SJSA1 (cell line): ENCODE measurements at regions not wholly inside any gene's neighbourhood (a gene's known extent, or its start where the extent isn't known, plus 50 kb on each side); places are given as distances from the start of the nearest gene placed in this dataset.

Source experiments
- DNase-seq, 2 experiments: peaks; one replicate each; pipeline ENCODE4 v3.0.0-alpha.2; 2015 to 2020; ENCODE audit warnings: low spot score in 2 of 2, low read depth in 1 of 2
- H3K27ac ChIP-seq: fragments of 250-450 bp; sonication (Bioruptor Pico); 2 replicates; pipeline ENCODE4 v1.5.1; 2020; ENCODE audit warnings: mild to moderate bottlenecking, moderate library complexity
- H3K27me3 ChIP-seq: fragments of 250-450 bp; sonication (Bioruptor Pico); replicated peaks from 2 replicates; pipeline ENCODE4 v1.5.1; 2020; ENCODE audit warnings: mild to moderate bottlenecking, moderate library complexity
- H3K36me3 ChIP-seq: fragments of 250-450 bp; sonication (Bioruptor Pico); 2 replicates; pipeline ENCODE4 v1.5.1; 2020; ENCODE audit warnings: mild to moderate bottlenecking
- H3K4me1 ChIP-seq: fragments of 250-450 bp; sonication (Bioruptor Pico); replicated peaks from 2 replicates; pipeline ENCODE4 v1.6.1; 2021; ENCODE audit warnings: mild to moderate bottlenecking
- H3K4me3 ChIP-seq: fragments of 250-450 bp; sonication (Bioruptor Pico); 2 replicates; pipeline ENCODE4 v1.5.1; 2020; ENCODE audit warnings: mild to moderate bottlenecking
- H3K9me3 ChIP-seq: fragments of 250-450 bp; sonication (Bioruptor Pico); replicated peaks from 2 replicates; pipeline ENCODE4 v1.5.1; 2020; ENCODE audit warnings: mild to moderate bottlenecking

GRCh38 chr11:92306966-92307510 lies 82.4 kb downstream of the FAT3 start:
- no peaks in the 10 kb centered on the region for H3K9me3 ChIP-seq
- no peak overlapping the region for H3K27ac ChIP-seq
- H3K4me3 ChIP-seq = no peak overlapping the region
- peaks cover 9% of the 10 kb centered on the region for H3K4me1 ChIP-seq
- no peak for DNase-seq
- no peaks in the 10 kb centered on the region for H3K27me3 ChIP-seq
- no peaks in the 10 kb centered on the region for H3K36me3 ChIP-seq

GRCh38 chr11:92308366-92308765 lies 83.7 kb downstream of the FAT3 start:
- DNase-seq = no peak
- Histone ChIP-seq H3K4me3 (no peak overlapping the region), H3K27ac (no peak overlapping the region), H3K36me3 (no peaks in the 10 kb centered on the region), H3K27me3 (no peaks in the 10 kb centered on the region), H3K4me1 (0 out of 2 replicates have a peak, but pooled peaks cover under 1% of the 10 kb centered on the region), H3K9me3 (no peaks in the 10 kb centered on the region)

GRCh38 chr11:92311616-92312449 lies 87.2 kb downstream of the FAT3 start:
- DNase-seq = no peak
- no peaks in the 10 kb centered on the region for H3K27me3 ChIP-seq
- no peak overlapping the region for H3K4me3 ChIP-seq
- peaks cover 15% of the 10 kb centered on the region for H3K4me1 ChIP-seq
- H3K27ac ChIP-seq = no peak overlapping the region
- H3K9me3 ChIP-seq = no peaks in the 10 kb centered on the region
- H3K36me3 ChIP-seq = no peaks in the 10 kb centered on the region

- peak in 1 of 2 experiments; percentile 15 for DNase-seq
- Histone ChIP-seq H3K4me1 (peaks cover 15% of the 10 kb centered on the region), H3K9me3 (no peaks in the 10 kb centered on the region), H3K27ac (0 out of 2 replicates have a peak overlapping the region, but pooled peaks have one; percentile 10), H3K4me3 (no peak overlapping the region), H3K27me3 (no peaks in the 10 kb centered on the region), H3K36me3 (no peaks in the 10 kb centered on the region)
These were observed 89.2 kb downstream of the FAT3 start for GRCh38 chr11:92313784-92314183.

GRCh38 chr11:92314499-92314898 lies 89.9 kb downstream of the FAT3 start:
- no peak overlapping the region for H3K4me3 ChIP-seq
- H3K4me1 ChIP-seq = peaks cover 15% of the 10 kb centered on the region
- 0 out of 2 replicates have a peak overlapping the region, but pooled peaks have one; percentile 10 for H3K27ac ChIP-seq
- no peak for DNase-seq
- H3K36me3 ChIP-seq = no peaks in the 10 kb centered on the region
- H3K27me3 ChIP-seq = no peaks in the 10 kb centered on the region
- no peaks in the 10 kb centered on the region for H3K9me3 ChIP-seq

GRCh38 chr11:92316106-92316809 lies 91.6 kb downstream of the FAT3 start:
- no peak overlapping the region for H3K27ac ChIP-seq

GRCh38 chr11:92317222-92317621 lies 92.6 kb downstream of the FAT3 start:
- Histone ChIP-seq H3K9me3 (no peaks in the 10 kb centered on the region), H3K4me1 (peaks cover 21% of the 10 kb centered on the region), H3K27ac (no peak overlapping the region), H3K36me3 (no peaks in the 10 kb centered on the region), H3K4me3 (no peak overlapping the region), H3K27me3 (no peaks in the 10 kb centered on the region)
- no peak for DNase-seq

More at GRCh38 chr11:92316106-92316809, 91.6 kb downstream of the FAT3 start:
- Histone ChIP-seq H3K4me3 (no peak overlapping the region), H3K27me3 (no peaks in the 10 kb centered on the region), H3K36me3 (no peaks in the 10 kb centered on the region), H3K4me1 (peaks cover 15% of the 10 kb centered on the region), H3K9me3 (no peaks in the 10 kb centered on the region)
- no peak for DNase-seq

- no peaks in the 10 kb centered on the region for H3K36me3 ChIP-seq
- no peak for DNase-seq
- H3K27ac ChIP-seq = no peak overlapping the region
- H3K9me3 ChIP-seq = no peaks in the 10 kb centered on the region
- H3K27me3 ChIP-seq = no peaks in the 10 kb centered on the region
- H3K4me1 ChIP-seq = peaks cover 26% of the 10 kb centered on the region
- H3K4me3 ChIP-seq = no peak overlapping the region
These were observed 93.1 kb downstream of the FAT3 start for GRCh38 chr11:92317721-92318120.

- Histone ChIP-seq H3K27ac (peak overlapping the region; percentile 71), H3K9me3 (no peaks in the 10 kb centered on the region), H3K4me3 (no peak overlapping the region), H3K36me3 (no peaks in the 10 kb centered on the region), H3K4me1 (peaks cover 11% of the 10 kb centered on the region), H3K27me3 (no peaks in the 10 kb centered on the region)
- DNase-seq = peak; percentile 35 to 44
These were observed 97.6 kb downstream of the FAT3 start for GRCh38 chr11:92322225-92322624.

- Histone ChIP-seq H3K27me3 (no peaks in the 10 kb centered on the region), H3K9me3 (no peaks in the 10 kb centered on the region), H3K36me3 (no peaks in the 10 kb centered on the region), H3K27ac (no peak overlapping the region), H3K4me3 (no peak overlapping the region), H3K4me1 (peaks cover 11% of the 10 kb centered on the region)
- DNase-seq = no peak
These were observed 100.3 kb downstream of the FAT3 start for GRCh38 chr11:92324890-92325289.

- Histone ChIP-seq H3K27me3 (no peaks in the 10 kb centered on the region), H3K4me1 (peaks cover 11% of the 10 kb centered on the region), H3K36me3 (no peaks in the 10 kb centered on the region), H3K27ac (no peak overlapping the region), H3K9me3 (no peaks in the 10 kb centered on the region), H3K4me3 (no peak overlapping the region)
- DNase-seq = no peak
These were observed 100.8 kb downstream of the FAT3 start for GRCh38 chr11:92325416-92325815.

- no peak overlapping the region for H3K27ac ChIP-seq
- H3K9me3 ChIP-seq = no peaks in the 10 kb centered on the region
- no peak for DNase-seq
- no peaks in the 10 kb centered on the region for H3K27me3 ChIP-seq
- no peak overlapping the region for H3K4me3 ChIP-seq
- H3K4me1 ChIP-seq = no peaks in the 10 kb centered on the region
- no peaks in the 10 kb centered on the region for H3K36me3 ChIP-seq
These were observed 104.5 kb downstream of the FAT3 start for GRCh38 chr11:92329137-92329536.

- no peaks in the 10 kb centered on the region for H3K27me3 ChIP-seq
- no peaks in the 10 kb centered on the region for H3K4me1 ChIP-seq
- no peak overlapping the region for H3K27ac ChIP-seq
- no peak for DNase-seq
- H3K36me3 ChIP-seq = no peaks in the 10 kb centered on the region
- no peaks in the 10 kb centered on the region for H3K9me3 ChIP-seq
- H3K4me3 ChIP-seq = no peak overlapping the region
These were observed 105.0 kb downstream of the FAT3 start for GRCh38 chr11:92329646-92330045.

- DNase-seq = no peak
- H3K36me3 ChIP-seq = no peaks in the 10 kb centered on the region
- H3K4me3 ChIP-seq = no peak overlapping the region
- no peak overlapping the region for H3K27ac ChIP-seq
- H3K27me3 ChIP-seq = no peaks in the 10 kb centered on the region
- no peaks in the 10 kb centered on the region for H3K4me1 ChIP-seq
- H3K9me3 ChIP-seq = no peaks in the 10 kb centered on the region
These were observed 105.5 kb downstream of the FAT3 start for GRCh38 chr11:92330114-92330513.
